Caco-2 (cell line): ENCODE measurements at regions not wholly inside any gene's neighbourhood (a gene's known extent, or its start where the extent isn't known, plus 50 kb on each side); places are given as distances from the start of the nearest gene placed in this dataset.

Experiments
- BruUV-seq: library from RNA; stranded (reverse); fragments of 400-500 nt; replicated peaks from 2 replicates; lab custom pipeline; 2021; lab: Mats Ljungman, UMichigan
- CTCF ChIA-PET: fragments of 300-600 bp; sonication (Branson Sonifier 250); formaldehyde crosslinking; loops from one replicate; lab custom pipeline; 2022; ENCODE audit warnings: antibody characterized with exemption; lab: Charles Lee
- POLR2A ChIA-PET: fragments of 300-600 bp; sonication (Branson Sonifier 250); formaldehyde crosslinking; loops from one replicate; lab custom pipeline; 2022; ENCODE audit warnings: antibody characterized with exemption; lab: Charles Lee
- DNase-seq, 2 experiments: peaks; one replicate each; pipeline versions ENCODE4 v3.0.0 to v3.0.0-alpha.2; 2020 to 2022
- H3K27me3 ChIP-seq: replicated peaks from 2 replicates; pipeline ENCODE4 v1.6.0; 2011; ENCODE audit warnings: low read length; ENCODE audit not compliant: control insufficient read depth, insufficient read depth
- H3K36me3 ChIP-seq: 2 replicates; pipeline ENCODE4 v1.5.1; 2011; ENCODE audit warnings: low read length; ENCODE audit not compliant: control insufficient read depth, insufficient read depth
- H3K4me1 ChIP-seq: fragments of 250-450 bp; sonication (Bioruptor Pico); 2 replicates; pipeline ENCODE4 v1.5.1; 2020; ENCODE audit warnings: mild to moderate bottlenecking
- H3K4me3 ChIP-seq: 2 replicates; pipeline ENCODE4 v1.5.1; 2011; ENCODE audit warnings: low read depth, mild to moderate bottlenecking, control low read depth, low read length
- H3K9me3 ChIP-seq: fragments of 250-450 bp; sonication (Bioruptor Pico); 2 replicates; pipeline ENCODE4 v1.5.1; 2020; ENCODE audit warnings: mild to moderate bottlenecking, moderate library complexity
- H3K27ac Mint-ChIP-seq: one replicate; pipeline ENCODE4 v1.8.0; 2022; ENCODE audit warnings: mixed read lengths; ENCODE audit not compliant: unreplicated experiment
- H3K27me3 Mint-ChIP-seq: one replicate; pipeline ENCODE4 v1.8.0; 2022; ENCODE audit warnings: mixed read lengths; ENCODE audit not compliant: insufficient read depth, unreplicated experiment
- H3K36me3 Mint-ChIP-seq: one replicate; pipeline ENCODE4 v1.8.0; 2022; ENCODE audit warnings: mild to moderate bottlenecking, mixed read lengths; ENCODE audit not compliant: insufficient read depth, unreplicated experiment
- H3K4me1 Mint-ChIP-seq: one replicate; pipeline ENCODE4 v1.8.0; 2022; ENCODE audit warnings: low read depth, mixed read lengths; ENCODE audit not compliant: unreplicated experiment
- H3K4me3 Mint-ChIP-seq: one replicate; pipeline ENCODE4 v1.8.0; 2022; ENCODE audit warnings: mild to moderate bottlenecking, moderate library complexity, mixed read lengths; ENCODE audit not compliant: unreplicated experiment
- H3K9me3 Mint-ChIP-seq: one replicate; pipeline ENCODE4 v1.8.0; 2022; ENCODE audit warnings: mixed read lengths; ENCODE audit not compliant: unreplicated experiment
- intact Hi-C: fragments of 100-400 bp; cut with micrococcal nuclease; formaldehyde crosslinking; loops from one replicate; pipeline ENCODE4 v1.10.0; 2022; ENCODE audit not compliant: unreplicated experiment
- TF ChIP-seq, protein P1 (sequence below), 2 experiments: fragments of 200-600 bp in 1 of 2; IDR thresholded peaks; 1 replicate in 1 of 2; 2 replicates in 1 of 2; pipeline versions ENCODE4 v1.5.1 to v1.8.0; 2011 to 2022; ENCODE audit warnings: antibody characterized with exemption in 1 of 2, control low read depth in 1 of 2, inconsistent platforms in 1 of 2, low read depth in 1 of 2, low read length in 1 of 2, mild to moderate bottlenecking in 1 of 2, moderate library complexity in 1 of 2; ENCODE audit not compliant: insufficient read depth in 1 of 2, severe bottlenecking in 1 of 2, unreplicated experiment in 1 of 2

- CTCF ChIA-PET, result no interaction called here
These were observed 390.1 kb downstream of the ADAM29 start for GRCh38 chr4:175308236-175308635.

GRCh38 chr4:175309041-175309440, 390.9 kb downstream of the ADAM29 start:
- Histone ChIP-seq H3K27me3 (no peaks in the 10 kb centered on the region), H3K36me3 (no peaks in the 10 kb centered on the region), H3K4me3 (no peak overlapping the region), H3K4me1 (no peaks in the 10 kb centered on the region), H3K9me3 (no peaks in the 10 kb centered on the region)
- Mint-ChIP-seq H3K4me1 (no peaks in the 10 kb centered on the region), H3K9me3 (no peaks in the 10 kb centered on the region), H3K4me3 (no peak overlapping the region), H3K27ac (no peak overlapping the region), H3K36me3 (peaks cover 6% of the 10 kb centered on the region), H3K27me3 (peaks cover 7% of the 10 kb centered on the region)
- no TSS peak for BruUV-seq
- POLR2A ChIA-PET, result no interaction called here
- DNase-seq, result no peak
- CTCF ChIA-PET, result no interaction called here
- intact Hi-C loops, result no loop called here
- TF ChIP-seq, protein P1, sequence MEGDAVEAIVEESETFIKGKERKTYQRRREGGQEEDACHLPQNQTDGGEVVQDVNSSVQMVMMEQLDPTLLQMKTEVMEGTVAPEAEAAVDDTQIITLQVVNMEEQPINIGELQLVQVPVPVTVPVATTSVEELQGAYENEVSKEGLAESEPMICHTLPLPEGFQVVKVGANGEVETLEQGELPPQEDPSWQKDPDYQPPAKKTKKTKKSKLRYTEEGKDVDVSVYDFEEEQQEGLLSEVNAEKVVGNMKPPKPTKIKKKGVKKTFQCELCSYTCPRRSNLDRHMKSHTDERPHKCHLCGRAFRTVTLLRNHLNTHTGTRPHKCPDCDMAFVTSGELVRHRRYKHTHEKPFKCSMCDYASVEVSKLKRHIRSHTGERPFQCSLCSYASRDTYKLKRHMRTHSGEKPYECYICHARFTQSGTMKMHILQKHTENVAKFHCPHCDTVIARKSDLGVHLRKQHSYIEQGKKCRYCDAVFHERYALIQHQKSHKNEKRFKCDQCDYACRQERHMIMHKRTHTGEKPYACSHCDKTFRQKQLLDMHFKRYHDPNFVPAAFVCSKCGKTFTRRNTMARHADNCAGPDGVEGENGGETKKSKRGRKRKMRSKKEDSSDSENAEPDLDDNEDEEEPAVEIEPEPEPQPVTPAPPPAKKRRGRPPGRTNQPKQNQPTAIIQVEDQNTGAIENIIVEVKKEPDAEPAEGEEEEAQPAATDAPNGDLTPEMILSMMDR (IDR thresholded peaks at IDR 0.05; ENCODE audit: insufficient read depth in 1 of 2, low read depth in 1 of 2, low read length in 1 of 2, severe bottlenecking in 1 of 2, unreplicated experiment in 1 of 2), result no peak

More at GRCh38 chr4:175308236-175308635, 390.1 kb downstream of the ADAM29 start:
- intact Hi-C loops, result no loop called here
- Histone ChIP-seq H3K36me3 (no peaks in the 10 kb centered on the region), H3K4me3 (no peak overlapping the region), H3K9me3 (no peaks in the 10 kb centered on the region), H3K27me3 (no peaks in the 10 kb centered on the region), H3K4me1 (no peaks in the 10 kb centered on the region)
- DNase-seq, result no peak
- Mint-ChIP-seq H3K27me3 (peaks cover 7% of the 10 kb centered on the region), H3K4me3 (no peak overlapping the region), H3K36me3 (peaks cover 6% of the 10 kb centered on the region), H3K27ac (no peak overlapping the region), H3K9me3 (no peaks in the 10 kb centered on the region), H3K4me1 (no peaks in the 10 kb centered on the region)
- BruUV-seq, result no TSS peak
- POLR2A ChIA-PET, result no interaction called here
- TF ChIP-seq, protein P1 (IDR thresholded peaks at IDR 0.05; ENCODE audit: insufficient read depth in 1 of 2, low read depth in 1 of 2, low read length in 1 of 2, severe bottlenecking in 1 of 2, unreplicated experiment in 1 of 2), result no peak

GRCh38 chr4:175325230-175325629, 407.1 kb downstream of the ADAM29 start:
- Mint-ChIP-seq H3K27ac (no peak overlapping the region), H3K27me3 (no peaks in the 10 kb centered on the region), H3K4me3 (no peak overlapping the region), H3K4me1 (peaks cover 5% of the 10 kb centered on the region), H3K36me3 (no peaks in the 10 kb centered on the region), H3K9me3 (no peaks in the 10 kb centered on the region)
- no peaks in the 10 kb centered on the region for H3K27me3 ChIP-seq
- ChIA-PET POLR2A (no interaction called here), CTCF (no interaction called here)
- H3K4me1 ChIP-seq, result no peaks in the 10 kb centered on the region
- TF ChIP-seq, protein P1 (IDR thresholded peaks at IDR 0.05; ENCODE audit: insufficient read depth in 1 of 2, low read depth in 1 of 2, low read length in 1 of 2, severe bottlenecking in 1 of 2, unreplicated experiment in 1 of 2), result no peak
- no TSS peak for BruUV-seq
- intact Hi-C loops, result no loop called here
- H3K36me3 ChIP-seq, result no peaks in the 10 kb centered on the region
- H3K4me3 ChIP-seq, result no peak overlapping the region
- H3K9me3 ChIP-seq, result no peaks in the 10 kb centered on the region
- no peak for DNase-seq
